Astrocyte (in vitro differentiated cells and primary cell): ENCODE measurements at regions not wholly inside any gene's neighbourhood (a gene's known extent, or its start where the extent isn't known, plus 50 kb on each side); places are given as distances from the start of the nearest gene placed in this dataset.

Source experiments
- DNase-seq: peaks from one replicate; pipeline ENCODE4 v3.0.0-alpha.2; 2010; ENCODE audit warnings: low read depth
- FAIRE-seq: peaks from 2 replicates; lab custom pipeline; 2011; peaks lifted over from hg19 to GRCh38; lab: Jason Lieb, UNC
- H2AFZ ChIP-seq: 2 replicates; pipeline ENCODE4 v1.6.0; 2012; ENCODE audit warnings: low read depth, low read length, inconsistent platforms
- H3K27ac ChIP-seq: 2 replicates; pipeline ENCODE4 v1.5.1; 2011; ENCODE audit warnings: low read depth, low read length, inconsistent platforms
- H3K27me3 ChIP-seq: 2 replicates; pipeline ENCODE4 v1.6.0; 2011; ENCODE audit warnings: low read length, inconsistent platforms; ENCODE audit not compliant: insufficient read depth
- H3K36me3 ChIP-seq: 2 replicates; pipeline ENCODE4 v1.5.1; 2011; ENCODE audit warnings: low read length, inconsistent platforms; ENCODE audit not compliant: insufficient read depth
- H3K4me1 ChIP-seq: 2 replicates; pipeline ENCODE4 v1.5.1; 2011; ENCODE audit warnings: low read length, inconsistent platforms; ENCODE audit not compliant: insufficient read depth
- H3K4me2 ChIP-seq: 2 replicates; pipeline ENCODE4 v1.6.0; 2012; ENCODE audit warnings: low read length, inconsistent platforms
- H3K4me3 ChIP-seq: 2 replicates; pipeline ENCODE4 v1.5.1; 2011; ENCODE audit warnings: low read depth, mild to moderate bottlenecking, low read length, inconsistent platforms; ENCODE audit not compliant: insufficient read depth
- H3K79me2 ChIP-seq: 2 replicates; pipeline ENCODE4 v1.6.0; 2012; ENCODE audit warnings: mild to moderate bottlenecking, low read length, inconsistent platforms; ENCODE audit not compliant: insufficient read depth
- H3K9ac ChIP-seq: 2 replicates; pipeline ENCODE4 v1.6.0; 2012; ENCODE audit warnings: mild to moderate bottlenecking, low read length, inconsistent platforms
- H3K9me3 ChIP-seq: 2 replicates; pipeline ENCODE4 v1.5.1; 2012; ENCODE audit warnings: low read depth, mild to moderate bottlenecking, low read length, inconsistent platforms; ENCODE audit not compliant: insufficient read depth
- H4K20me1 ChIP-seq: 2 replicates; pipeline ENCODE4 v1.6.0; 2012; ENCODE audit warnings: low read length, inconsistent platforms; ENCODE audit not compliant: insufficient read depth
- H3K27ac Mint-ChIP-seq: one replicate; pipeline ENCODE4 v1.8.0; 2021; ENCODE audit warnings: mild to moderate bottlenecking, mixed read lengths; ENCODE audit not compliant: unreplicated experiment
- H3K27me3 Mint-ChIP-seq: one replicate; pipeline ENCODE4 v1.8.0; 2021; ENCODE audit warnings: low read depth, mixed read lengths; ENCODE audit not compliant: unreplicated experiment
- H3K36me3 Mint-ChIP-seq: one replicate; pipeline ENCODE4 v1.8.0; 2021; ENCODE audit warnings: low read depth, mixed read lengths; ENCODE audit not compliant: unreplicated experiment
- H3K4me1 Mint-ChIP-seq: one replicate; pipeline ENCODE4 v1.8.0; 2021; ENCODE audit warnings: low read depth, mixed read lengths; ENCODE audit not compliant: unreplicated experiment
- H3K4me3 Mint-ChIP-seq: one replicate; pipeline ENCODE4 v1.8.0; 2021; ENCODE audit warnings: mild to moderate bottlenecking, moderate library complexity, mixed read lengths; ENCODE audit not compliant: unreplicated experiment
- H3K9me3 Mint-ChIP-seq: one replicate; pipeline ENCODE4 v1.8.0; 2021; ENCODE audit warnings: mild to moderate bottlenecking, mixed read lengths; ENCODE audit not compliant: unreplicated experiment
- CTCF ChIP-seq: IDR thresholded peaks from 2 replicates; pipeline ENCODE4 v1.5.1; 2011; ENCODE audit warnings: low read depth, mild to moderate bottlenecking, inconsistent platforms, low read length, moderate library complexity; ENCODE audit not compliant: insufficient read depth
- EZH2 ChIP-seq: IDR thresholded peaks from 2 replicates; pipeline ENCODE4 v1.6.1; 2012; ENCODE audit warnings: mild to moderate bottlenecking, low read length, inconsistent platforms; ENCODE audit not compliant: insufficient read depth

DNA sequence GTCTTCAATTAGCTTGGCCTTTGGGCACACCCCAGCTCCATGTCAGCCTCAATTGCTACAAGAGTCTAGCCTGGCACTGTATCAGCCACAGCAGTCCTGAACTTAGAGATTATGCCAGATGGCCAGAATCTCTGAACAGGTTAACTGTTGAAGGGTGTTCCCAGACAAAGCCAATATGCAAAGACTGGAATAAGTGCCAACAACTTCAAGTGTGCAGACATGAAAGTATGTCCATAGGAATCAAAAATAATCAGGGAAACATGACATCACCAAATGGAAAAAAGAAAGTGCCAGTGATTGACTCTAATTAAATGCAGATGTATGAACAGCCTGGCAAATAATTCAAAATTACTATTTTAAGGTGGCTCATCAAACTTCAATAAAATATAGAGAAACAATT is 98.5 kb upstream of the DOCK10 start:
- Mint-ChIP-seq H3K27ac (no peak overlapping the region), H3K9me3 (no peaks in the 10 kb centered on the region), H3K36me3 (no peaks in the 10 kb centered on the region), H3K4me3 (no peak overlapping the region), H3K27me3 (no peaks in the 10 kb centered on the region), H3K4me1 (no peaks in the 10 kb centered on the region)
- no peak overlapping the region for H3K9ac ChIP-seq
- H2AFZ ChIP-seq, result no peak overlapping the region
- H3K4me2 ChIP-seq, result no peak overlapping the region
- TF ChIP-seq CTCF (no peak), EZH2 (no peak)
- no peak overlapping the region for H3K27ac ChIP-seq
- no peaks in the 10 kb centered on the region for H3K79me2 ChIP-seq
- no peaks in the 10 kb centered on the region for H3K36me3 ChIP-seq
- no peaks in the 10 kb centered on the region for H4K20me1 ChIP-seq
- FAIRE-seq (no peak), DNase-seq (no peak)
- no peaks in the 10 kb centered on the region for H3K4me1 ChIP-seq
- no peaks in the 10 kb centered on the region for H3K27me3 ChIP-seq
- no peak overlapping the region for H3K4me3 ChIP-seq
- no peaks in the 10 kb centered on the region for H3K9me3 ChIP-seq

GRCh38 chr2:225137971-225138370 is 95.7 kb upstream of the DOCK10 start:
- H2AFZ ChIP-seq, result no peak overlapping the region
- Mint-ChIP-seq H3K9me3 (no peaks in the 10 kb centered on the region), H3K27ac (no peak overlapping the region), H3K27me3 (no peaks in the 10 kb centered on the region), H3K36me3 (no peaks in the 10 kb centered on the region), H3K4me3 (no peak overlapping the region), H3K4me1 (no peaks in the 10 kb centered on the region)
- H3K79me2 ChIP-seq, result no peaks in the 10 kb centered on the region
- H3K4me1 ChIP-seq, result no peaks in the 10 kb centered on the region
- no peaks in the 10 kb centered on the region for H3K27me3 ChIP-seq
- no peak for DNase-seq
- no peak for FAIRE-seq
- H4K20me1 ChIP-seq, result no peaks in the 10 kb centered on the region
- H3K4me2 ChIP-seq, result no peak overlapping the region
- no peak overlapping the region for H3K9ac ChIP-seq
- H3K4me3 ChIP-seq, result no peak overlapping the region
- TF ChIP-seq CTCF (no peak), EZH2 (no peak)
- no peak overlapping the region for H3K27ac ChIP-seq
- H3K9me3 ChIP-seq, result no peaks in the 10 kb centered on the region
- no peaks in the 10 kb centered on the region for H3K36me3 ChIP-seq

GRCh38 chr2:225136552-225136951 is 94.3 kb upstream of the DOCK10 start:
- H3K36me3 ChIP-seq, result no peaks in the 10 kb centered on the region
- no peak overlapping the region for H3K27ac Mint-ChIP-seq

More at GRCh38 chr2:225136552-225136951, 94.3 kb upstream of the DOCK10 start:
- Histone ChIP-seq H4K20me1 (no peaks in the 10 kb centered on the region), H3K27ac (no peak overlapping the region), H3K79me2 (no peaks in the 10 kb centered on the region), H3K4me3 (no peak overlapping the region), H3K9me3 (no peaks in the 10 kb centered on the region), H3K4me1 (no peaks in the 10 kb centered on the region), H2AFZ (no peak overlapping the region), H3K4me2 (no peak overlapping the region), H3K9ac (no peak overlapping the region), H3K27me3 (no peaks in the 10 kb centered on the region)
- FAIRE-seq, result no peak
- Mint-ChIP-seq H3K4me3 (no peak overlapping the region), H3K36me3 (no peaks in the 10 kb centered on the region), H3K27me3 (no peaks in the 10 kb centered on the region), H3K9me3 (no peaks in the 10 kb centered on the region), H3K4me1 (no peaks in the 10 kb centered on the region)
- no peak for DNase-seq
- TF ChIP-seq EZH2, result no peak
- no peak for TF ChIP-seq CTCF
